GM23338 (cell line): ENCODE measurements at regions not wholly inside any gene's neighbourhood (a gene's known extent, or its start where the extent isn't known, plus 50 kb on each side); places are given as distances from the start of the nearest gene placed in this dataset.
"Not testable (repeated sequence)": the region's sequence is repeated elsewhere in the genome, so short reads cannot be mapped to it uniquely, and the experiment has no call there.

ENCODE experiments used
- CTCF ChIP-seq, 2 experiments: fragments of 200-600 bp in 1 of 2; sonication (generic) in 1 of 2; conservative IDR thresholded peaks; 2 replicates each; pipeline versions ENCODE4 v1.5.1 to v1.6.1; 2016 to 2017; ENCODE audit warnings: antibody characterized with exemption in 2 of 2, low read depth in 2 of 2, mild to moderate bottlenecking in 2 of 2, moderate library complexity in 1 of 2
- EZH2 ChIP-seq: fragments of 200-600 bp; sonication (generic); IDR thresholded peaks from one replicate; pipeline ENCODE4 v1.8.0; 2017; ENCODE audit warnings: antibody characterized with exemption, mild to moderate bottlenecking, low read depth; ENCODE audit not compliant: unreplicated experiment
- EZH2phosphoT487 ChIP-seq: fragments of 200-600 bp; sonication (generic); IDR thresholded peaks from one replicate; pipeline ENCODE4 v1.8.1; 2018; ENCODE audit warnings: antibody characterized with exemption; ENCODE audit not compliant: unreplicated experiment
- REST ChIP-seq: IDR thresholded peaks from one replicate; pipeline ENCODE4 v1.6.1; 2018; ENCODE audit warnings: antibody characterized with exemption; ENCODE audit not compliant: unreplicated experiment

- not testable (repeated sequence) for TF ChIP-seq CTCF (conservative IDR thresholded peaks at IDR 0.05; ENCODE audit: low read depth in 2 of 2); EZH2; EZH2phosphoT487; REST
Observed at GRCh38 chr15:84128706-84129105, 106.9 kb upstream of the GOLGA6L4 start.
